GM23248 (cell line): ENCODE measurements at regions not wholly inside any gene's neighbourhood (a gene's known extent, or its start where the extent isn't known, plus 50 kb on each side); places are given as distances from the start of the nearest gene placed in this dataset.
A peak's percentile ranks its signal among the peaks of the same experiment; 100 is the strongest.

Source experiments
- DNase-seq: peaks from one replicate; pipeline ENCODE4 v3.0.0-alpha.2; 2015
- H2AFZ ChIP-seq: fragments of 200-600 bp; sonication (generic); 2 replicates; pipeline ENCODE4 v1.6.1; 2016; ENCODE audit warnings: antibody characterized with exemption
- H3F3A ChIP-seq: fragments of 200-600 bp; sonication (generic); 2 replicates; pipeline ENCODE4 v1.6.1; 2016; ENCODE audit warnings: mild to moderate bottlenecking, antibody characterized with exemption, mixed run types; ENCODE audit not compliant: insufficient read depth
- H3K27ac ChIP-seq: fragments of 200-600 bp; sonication (generic); 2 replicates; pipeline ENCODE4 v1.5.1; 2016; ENCODE audit warnings: mild to moderate bottlenecking
- H3K27me3 ChIP-seq: fragments of 200-600 bp; sonication (generic); replicated peaks from 2 replicates; pipeline ENCODE4 v1.6.1; 2016; ENCODE audit warnings: mild to moderate bottlenecking; ENCODE audit not compliant: insufficient read depth
- H3K36me3 ChIP-seq: fragments of 200-600 bp; sonication (generic); 2 replicates; pipeline ENCODE4 v1.6.1; 2016; ENCODE audit warnings: low read depth, mild to moderate bottlenecking
- H3K4me1 ChIP-seq: fragments of 200-600 bp; sonication (generic); 2 replicates; pipeline ENCODE4 v1.6.1; 2016; ENCODE audit warnings: mild to moderate bottlenecking; ENCODE audit not compliant: insufficient read depth
- H3K4me2 ChIP-seq: fragments of 200-600 bp; sonication (generic); one replicate; pipeline ENCODE4 v1.6.1; 2016; ENCODE audit warnings: mild to moderate bottlenecking; ENCODE audit not compliant: unreplicated experiment
- H3K4me3 ChIP-seq: fragments of 200-600 bp; sonication (generic); 2 replicates; pipeline ENCODE4 v1.5.1; 2016; ENCODE audit warnings: mild to moderate bottlenecking
- H3K79me2 ChIP-seq: fragments of 200-600 bp; sonication (generic); 2 replicates; pipeline ENCODE4 v1.6.1; 2016; ENCODE audit warnings: mild to moderate bottlenecking; ENCODE audit not compliant: insufficient read depth
- H3K9ac ChIP-seq: fragments of 200-600 bp; sonication (generic); 2 replicates; pipeline ENCODE4 v1.6.1; 2016; ENCODE audit warnings: mild to moderate bottlenecking
- H3K9me2 ChIP-seq: fragments of 200-600 bp; sonication (generic); 2 replicates; pipeline ENCODE4 v1.6.1; 2016; ENCODE audit warnings: mixed run types, mild to moderate bottlenecking, moderate library complexity; ENCODE audit not compliant: insufficient read depth
- H3K9me3 ChIP-seq: fragments of 200-600 bp; sonication (generic); one replicate; pipeline ENCODE4 v1.6.1; 2017; ENCODE audit warnings: low read depth
- H4K20me1 ChIP-seq: fragments of 200-600 bp; sonication (generic); 2 replicates; pipeline ENCODE4 v1.6.0; 2016; ENCODE audit not compliant: insufficient read depth
- EZH2 ChIP-seq: fragments of 200-600 bp; sonication (generic); IDR thresholded peaks from 2 replicates; pipeline ENCODE4 v1.6.1; 2018; ENCODE audit warnings: antibody characterized with exemption, mild to moderate bottlenecking; ENCODE audit not compliant: insufficient read depth, poor library complexity, severe bottlenecking
- EZH2phosphoT487 ChIP-seq: fragments of 200-600 bp; sonication (generic); IDR thresholded peaks from 2 replicates; pipeline ENCODE4 v1.6.1; 2018; ENCODE audit warnings: antibody characterized with exemption, moderate library complexity, mild to moderate bottlenecking, low read depth; ENCODE audit not compliant: insufficient read depth
- WGBS, 2 experiments: methylation state at CpG; one replicate each; pipeline ENCODE4 v1.1.6; 2015 to 2017; ENCODE audit warnings: low lambda C conversion rate in 2 of 2, low coverage in 1 of 2; ENCODE audit errors: missing lambda C conversion rate in 2 of 2; 5-methylcytosine and 5-hydroxymethylcytosine counted together
- in situ Hi-C: fragments of 300-500 bp; cut with MboI; formaldehyde crosslinking; loops from 2 replicates; pipeline ENCODE4 v1.15.0; 2020

DNA sequence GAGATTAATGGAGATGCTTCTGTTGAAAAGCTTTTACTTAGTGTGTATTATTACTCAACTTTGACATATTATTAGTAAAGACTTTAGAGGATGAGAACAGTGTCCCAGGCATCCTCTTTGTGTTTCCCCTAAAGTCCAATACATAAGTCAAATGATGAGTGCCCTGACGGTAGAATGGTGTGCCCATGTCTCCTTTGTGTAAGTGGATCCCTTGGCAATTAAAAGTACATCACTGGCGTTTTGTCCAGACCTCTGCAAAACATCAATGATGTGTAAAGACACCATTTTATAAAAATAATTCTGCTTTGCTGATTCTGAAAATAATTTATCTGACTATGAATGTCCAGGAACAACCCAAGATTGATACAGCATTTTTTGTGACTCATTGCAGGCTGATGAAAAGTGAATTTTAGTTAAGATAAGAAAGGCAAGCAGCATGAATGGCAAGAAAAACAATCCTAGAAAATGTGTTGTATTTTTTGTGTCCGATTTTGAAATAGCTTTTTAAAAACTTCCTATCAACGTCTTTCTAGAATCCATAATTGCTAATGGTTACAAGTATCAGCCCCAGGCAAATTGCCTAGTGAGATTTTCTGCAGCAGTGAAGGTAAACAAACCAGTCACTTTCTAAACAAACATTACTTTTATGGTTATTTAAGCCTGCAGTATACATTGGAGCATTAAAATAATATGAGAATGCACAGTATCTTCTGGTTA is 251.5 kb downstream of the PTPRC start:
- Histone ChIP-seq H3K9me2 (no peaks in the 10 kb centered on the region), H3K4me3 (no peak overlapping the region), H3K9me3 (no peaks in the 10 kb centered on the region), H4K20me1 (no peaks in the 10 kb centered on the region), H3K79me2 (no peaks in the 10 kb centered on the region), H3K27me3 (no peaks in the 10 kb centered on the region), H3K4me2 (no peak overlapping the region), H3K4me1 (peaks cover 24% of the 10 kb centered on the region), H3K27ac (no peak overlapping the region), H3K36me3 (no peaks in the 10 kb centered on the region), H2AFZ (no peak overlapping the region), H3K9ac (no peak overlapping the region), H3F3A (peaks cover 9% of the 10 kb centered on the region)
- TF ChIP-seq EZH2phosphoT487 (no peak), EZH2 (no peak)
- WGBS, 2 experiments, result 78 to 81% methylated on average over 4 of the region's 4 CpGs
- no peak for DNase-seq
- in situ Hi-C loops, result no loop called here

DNA sequence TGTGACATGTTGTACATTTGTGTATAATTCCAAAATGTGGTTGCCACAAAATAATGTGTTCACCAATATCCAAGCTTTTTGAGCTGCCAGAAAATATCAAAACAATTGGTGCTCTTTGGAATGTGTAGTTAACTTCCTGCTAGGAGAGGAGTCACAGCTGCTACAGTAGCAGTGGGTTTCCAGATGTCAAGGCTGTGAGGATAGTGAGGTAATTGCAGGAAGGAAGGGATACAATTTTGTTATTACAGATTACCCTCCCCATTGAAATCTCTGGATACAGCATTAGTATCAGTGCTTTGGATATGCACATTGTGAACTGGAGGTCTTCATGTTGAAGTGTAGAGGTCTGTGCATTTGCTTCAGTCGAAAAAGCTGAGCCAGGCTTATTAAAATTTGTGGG is 253.2 kb downstream of the PTPRC start:
- Histone ChIP-seq H3K4me1 (peaks cover 24% of the 10 kb centered on the region), H3K4me3 (no peak overlapping the region), H3K79me2 (no peaks in the 10 kb centered on the region), H3K27ac (no peak overlapping the region), H3K9ac (no peak overlapping the region), H3F3A (peaks cover 9% of the 10 kb centered on the region), H3K9me2 (no peaks in the 10 kb centered on the region), H4K20me1 (no peaks in the 10 kb centered on the region), H3K4me2 (no peak overlapping the region), H3K9me3 (no peaks in the 10 kb centered on the region), H2AFZ (no peak overlapping the region), H3K36me3 (no peaks in the 10 kb centered on the region), H3K27me3 (no peaks in the 10 kb centered on the region)
- 43 to 75% methylated on average over 1 of the region's 1 CpG for WGBS, 2 experiments
- peak; percentile 46 for DNase-seq
- no peak for TF ChIP-seq EZH2
- TF ChIP-seq EZH2phosphoT487, result no peak
- in situ Hi-C loops, result no loop called here

DNA sequence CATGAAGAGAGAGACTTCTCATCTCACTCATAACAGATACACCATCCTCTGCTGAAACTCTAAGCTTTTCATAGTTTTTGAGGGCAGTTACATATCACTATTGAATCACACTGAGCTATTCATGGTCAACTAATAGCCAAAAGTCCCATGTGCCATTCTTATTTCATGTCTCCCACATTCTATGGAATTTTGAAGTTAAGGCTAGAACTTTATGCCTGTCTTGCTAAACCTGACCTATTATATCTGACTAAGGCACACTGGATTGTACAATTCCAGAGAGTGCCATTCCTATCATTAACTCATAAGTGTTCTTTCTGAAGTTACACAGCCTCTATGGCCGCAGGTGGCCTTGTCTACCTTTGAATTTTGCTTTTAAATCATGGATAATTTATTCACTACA is 254.3 kb downstream of the PTPRC start:
- 89 to 96% methylated on average over 1 of the region's 1 CpG for WGBS, 2 experiments
- Histone ChIP-seq H3K27ac (no peak overlapping the region), H2AFZ (no peak overlapping the region), H3K36me3 (no peaks in the 10 kb centered on the region), H4K20me1 (no peaks in the 10 kb centered on the region), H3K9me2 (no peaks in the 10 kb centered on the region), H3K27me3 (no peaks in the 10 kb centered on the region), H3K4me1 (peaks cover 24% of the 10 kb centered on the region), H3K9me3 (no peaks in the 10 kb centered on the region), H3K9ac (no peak overlapping the region), H3K79me2 (no peaks in the 10 kb centered on the region), H3F3A (peaks cover 9% of the 10 kb centered on the region), H3K4me2 (no peak overlapping the region), H3K4me3 (no peak overlapping the region)
- DNase-seq, result no peak
- TF ChIP-seq EZH2phosphoT487 (no peak), EZH2 (no peak)
- in situ Hi-C loops, result no loop called here

DNA sequence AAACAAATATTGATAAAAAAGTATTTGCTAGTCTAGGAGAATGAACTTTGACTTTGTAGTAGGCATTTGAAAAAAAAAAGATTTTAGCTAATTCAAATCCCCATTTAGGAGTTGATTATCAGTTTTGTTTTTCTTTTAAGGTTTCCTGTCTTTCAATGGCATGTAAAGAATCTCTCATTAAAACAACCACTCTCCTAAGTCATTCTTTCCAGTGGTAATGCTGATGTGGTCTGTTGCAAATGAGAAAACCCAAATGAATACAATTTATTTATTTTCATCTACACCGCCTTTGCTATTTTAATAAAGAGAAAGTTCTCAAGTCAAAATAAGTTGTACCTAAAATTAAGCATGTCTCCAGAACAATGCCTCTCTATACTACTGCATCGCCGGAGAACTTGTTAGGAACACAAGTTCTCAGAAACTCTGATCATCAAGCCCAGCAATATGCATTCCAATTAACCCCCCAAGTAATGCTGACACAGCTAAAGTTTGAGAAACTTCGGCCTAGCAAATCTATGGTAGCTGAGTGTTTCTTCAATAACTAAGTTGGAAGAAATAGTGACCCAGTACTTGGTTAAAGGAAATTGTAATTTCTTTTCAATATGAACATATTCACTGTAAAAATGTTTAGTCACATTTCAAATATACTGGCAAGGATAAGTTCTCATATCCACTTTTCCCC is 255.1 kb downstream of the PTPRC start:
- no peaks in the 10 kb centered on the region for H3K79me2 ChIP-seq
- DNase-seq, result no peak
- no peak overlapping the region for H3K27ac ChIP-seq
- H3K4me1 ChIP-seq, result peaks cover 24% of the 10 kb centered on the region
- no peak overlapping the region for H3K4me3 ChIP-seq
- H3K4me2 ChIP-seq, result peak overlapping the region; percentile 5
- no peaks in the 10 kb centered on the region for H4K20me1 ChIP-seq
- H3K9me3 ChIP-seq, result no peaks in the 10 kb centered on the region
- 98 to 100% methylated on average over 4 of the region's 4 CpGs for WGBS, 2 experiments
- H2AFZ ChIP-seq, result no peak overlapping the region
- H3K27me3 ChIP-seq, result no peaks in the 10 kb centered on the region
- H3K9me2 ChIP-seq, result no peaks in the 10 kb centered on the region
- TF ChIP-seq EZH2phosphoT487 (no peak), EZH2 (no peak)
- H3K36me3 ChIP-seq, result no peaks in the 10 kb centered on the region
- H3K9ac ChIP-seq, result no peak overlapping the region
- H3F3A ChIP-seq, result peaks cover 9% of the 10 kb centered on the region
- in situ Hi-C loops, result no loop called here
